ENCODE measurements at regions not wholly inside any gene's neighbourhood (a gene's known extent, or its start where the extent isn't known, plus 50 kb on each side); places are given as distances from the start of the nearest gene placed in this dataset.

DNA sequence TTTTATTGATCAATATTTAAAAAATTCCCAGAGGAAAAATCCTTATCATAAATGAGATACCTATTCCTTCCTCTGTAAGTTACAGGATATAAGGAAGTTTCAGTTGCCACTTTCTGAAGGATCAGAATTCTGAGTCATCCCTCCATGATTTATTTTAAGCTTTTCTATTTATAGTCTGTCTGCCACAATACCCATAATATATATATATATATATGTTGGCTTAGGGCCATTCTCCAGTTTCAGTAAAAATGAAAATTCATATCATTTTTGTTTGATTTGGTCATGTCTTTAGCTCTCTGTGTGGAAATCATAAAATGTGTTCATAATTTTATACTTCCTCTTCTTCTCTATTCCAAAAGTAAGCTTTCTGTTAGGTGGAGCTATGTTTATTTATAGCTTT is 215.8 kb upstream of the CYLC2 start:
- TF ChIP-seq, protein P1, sequence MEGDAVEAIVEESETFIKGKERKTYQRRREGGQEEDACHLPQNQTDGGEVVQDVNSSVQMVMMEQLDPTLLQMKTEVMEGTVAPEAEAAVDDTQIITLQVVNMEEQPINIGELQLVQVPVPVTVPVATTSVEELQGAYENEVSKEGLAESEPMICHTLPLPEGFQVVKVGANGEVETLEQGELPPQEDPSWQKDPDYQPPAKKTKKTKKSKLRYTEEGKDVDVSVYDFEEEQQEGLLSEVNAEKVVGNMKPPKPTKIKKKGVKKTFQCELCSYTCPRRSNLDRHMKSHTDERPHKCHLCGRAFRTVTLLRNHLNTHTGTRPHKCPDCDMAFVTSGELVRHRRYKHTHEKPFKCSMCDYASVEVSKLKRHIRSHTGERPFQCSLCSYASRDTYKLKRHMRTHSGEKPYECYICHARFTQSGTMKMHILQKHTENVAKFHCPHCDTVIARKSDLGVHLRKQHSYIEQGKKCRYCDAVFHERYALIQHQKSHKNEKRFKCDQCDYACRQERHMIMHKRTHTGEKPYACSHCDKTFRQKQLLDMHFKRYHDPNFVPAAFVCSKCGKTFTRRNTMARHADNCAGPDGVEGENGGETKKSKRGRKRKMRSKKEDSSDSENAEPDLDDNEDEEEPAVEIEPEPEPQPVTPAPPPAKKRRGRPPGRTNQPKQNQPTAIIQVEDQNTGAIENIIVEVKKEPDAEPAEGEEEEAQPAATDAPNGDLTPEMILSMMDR (IDR thresholded peaks at IDR 0.05): no peak
- TF ChIP-seq POLR2A (IDR thresholded peaks at IDR 0.05): no peak
